CD4-positive, alpha-beta T cell treated with Interleukin-1 beta for 1 hour (primary cell): ENCODE measurements at regions not wholly inside any gene's neighbourhood (a gene's known extent, or its start where the extent isn't known, plus 50 kb on each side); places are given as distances from the start of the nearest gene placed in this dataset.
"Not testable (repeated sequence)": the region's sequence is repeated elsewhere in the genome, so short reads cannot be mapped to it uniquely, and the experiment has no call there.

Experiments
- DNase-seq, 2 donors: peaks; one replicate each; pipeline ENCODE4 v3.0.0-alpha.2; 2020 to 2022

- no peak for DNase-seq
Measured at GRCh38 chr3:177886501-177886900, 649.7 kb upstream of the KCNMB2 start.

- DNase-seq, result no peak
Measured at GRCh38 chr3:177887475-177887874, 648.8 kb upstream of the KCNMB2 start.

- no peak for DNase-seq
Measured at GRCh38 chr3:177889161-177889560, 647.1 kb upstream of the KCNMB2 start.

- DNase-seq, result no peak
Measured at GRCh38 chr3:177889652-177890358, 646.4 kb upstream of the KCNMB2 start.

DNA sequence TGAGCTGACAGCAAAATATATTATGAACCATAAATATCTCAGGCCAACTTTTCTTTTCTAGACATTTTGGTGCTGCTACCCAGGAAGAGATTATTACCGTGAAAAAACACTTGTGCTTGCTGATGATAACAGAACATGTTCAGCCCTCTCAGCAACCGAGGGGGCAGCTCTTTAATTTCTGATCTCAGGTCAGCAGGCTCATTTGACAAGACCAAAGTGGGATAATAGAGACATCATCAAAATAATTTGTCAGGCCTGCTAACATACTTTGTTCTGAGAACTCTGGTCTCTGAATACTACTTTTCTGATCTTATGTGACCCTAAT lies 645.9 kb upstream of the KCNMB2 start:
- DNase-seq, result no peak

DNA sequence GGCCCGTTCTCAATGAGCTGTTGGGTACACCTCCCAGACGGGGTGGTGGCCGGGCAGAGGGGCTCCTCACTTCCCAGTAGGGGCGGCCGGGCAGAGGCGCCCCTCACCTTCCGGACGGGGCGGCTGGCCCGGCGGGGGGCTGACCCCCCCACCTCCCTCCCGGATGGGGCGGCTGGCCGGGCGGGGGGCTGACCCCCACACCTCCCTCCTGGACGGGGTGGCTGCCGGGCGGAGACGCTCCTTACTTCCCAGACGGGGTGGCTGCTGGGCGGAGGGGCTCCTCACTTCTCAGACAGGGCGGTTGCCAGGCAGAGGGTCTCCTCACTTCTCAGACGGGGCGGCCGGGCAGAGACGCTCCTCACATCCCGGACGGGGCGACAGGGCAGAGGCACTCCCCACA lies 644.7 kb upstream of the KCNMB2 start:
- not testable (repeated sequence) for DNase-seq

DNA sequence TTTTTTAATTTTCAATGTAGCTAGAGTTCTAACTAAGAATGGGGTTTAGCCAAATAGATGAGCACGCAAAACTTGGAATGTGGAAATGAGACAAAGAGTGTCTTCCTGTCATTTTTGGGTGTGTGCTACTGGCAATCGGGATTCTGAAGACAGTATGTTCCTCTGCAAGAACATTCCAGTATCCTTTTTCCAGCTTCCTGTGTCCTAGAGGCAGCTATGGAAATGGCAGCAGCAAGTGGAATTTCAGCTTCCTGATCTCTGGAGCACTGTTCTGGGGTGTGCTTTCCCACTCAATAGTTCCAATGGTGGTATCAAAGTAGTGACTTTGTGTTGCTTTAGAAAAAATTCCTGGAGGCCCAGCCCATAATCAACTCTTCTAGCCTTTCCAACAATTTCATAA lies 642.9 kb upstream of the KCNMB2 start:
- DNase-seq, result no peak

GRCh38 chr3:177894081-177894728 lies 642.0 kb upstream of the KCNMB2 start:
- DNase-seq, result no peak

DNA sequence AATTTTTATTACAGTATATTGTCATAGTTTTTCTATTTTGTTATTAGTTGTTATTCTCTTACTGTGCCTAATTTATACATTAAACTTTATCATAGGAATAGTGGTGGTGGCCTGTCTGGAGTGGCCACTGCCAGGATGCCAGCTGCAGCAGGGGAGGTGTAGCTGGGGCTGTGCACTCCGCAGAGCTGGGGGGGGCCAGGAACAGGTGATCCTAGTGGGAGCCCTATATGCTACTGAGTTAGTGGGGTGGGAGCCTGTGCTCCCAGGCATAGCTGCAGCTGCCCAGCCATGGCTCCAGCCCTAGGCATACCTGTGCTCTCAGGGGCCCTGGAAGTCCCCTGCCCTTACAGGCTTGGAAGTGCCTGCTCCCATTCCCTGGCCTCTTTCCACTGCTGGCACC lies 638.1 kb upstream of the KCNMB2 start:
- DNase-seq, result no peak

- DNase-seq, result no peak
Measured at GRCh38 chr3:177899275-177900067, 636.8 kb upstream of the KCNMB2 start.

DNA sequence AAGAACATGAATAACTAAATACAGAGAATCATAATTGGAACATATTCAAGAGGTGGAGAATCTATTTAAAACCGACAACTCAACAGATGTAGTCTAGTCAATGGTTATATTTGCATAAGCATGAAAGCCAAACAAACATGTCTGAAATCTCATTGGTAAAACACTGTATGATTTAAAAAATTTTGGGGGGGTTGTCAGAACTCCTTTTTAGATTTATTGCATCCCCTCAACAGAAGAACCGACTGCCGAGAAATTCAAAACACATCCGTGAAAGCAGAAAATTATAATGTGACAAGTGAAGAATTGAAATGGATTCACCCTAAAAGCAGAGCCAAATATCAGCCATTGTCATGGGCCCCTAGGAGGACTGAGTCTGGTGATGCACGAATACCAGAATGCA lies 633.4 kb upstream of the KCNMB2 start:
- no peak for DNase-seq

DNA sequence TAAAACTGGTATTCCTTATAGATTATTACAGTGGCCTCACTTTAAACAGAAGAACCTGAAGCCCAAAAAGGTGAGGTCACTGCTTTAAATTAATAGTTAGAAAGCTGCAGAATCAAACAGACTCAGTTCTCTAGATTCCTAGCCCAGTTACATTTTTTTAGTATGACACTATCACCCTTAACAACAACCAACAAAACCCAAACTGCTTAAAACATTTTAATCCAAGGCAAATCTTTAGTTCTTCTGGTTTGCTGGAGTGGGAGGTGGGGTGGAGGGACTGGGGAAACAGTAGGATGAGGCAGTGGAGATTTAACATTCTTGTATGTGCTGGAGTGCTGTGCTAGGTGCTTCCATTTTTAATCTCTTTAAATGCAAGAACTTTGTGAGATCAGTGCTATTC lies 631.6 kb upstream of the KCNMB2 start:
- no peak for DNase-seq

DNA sequence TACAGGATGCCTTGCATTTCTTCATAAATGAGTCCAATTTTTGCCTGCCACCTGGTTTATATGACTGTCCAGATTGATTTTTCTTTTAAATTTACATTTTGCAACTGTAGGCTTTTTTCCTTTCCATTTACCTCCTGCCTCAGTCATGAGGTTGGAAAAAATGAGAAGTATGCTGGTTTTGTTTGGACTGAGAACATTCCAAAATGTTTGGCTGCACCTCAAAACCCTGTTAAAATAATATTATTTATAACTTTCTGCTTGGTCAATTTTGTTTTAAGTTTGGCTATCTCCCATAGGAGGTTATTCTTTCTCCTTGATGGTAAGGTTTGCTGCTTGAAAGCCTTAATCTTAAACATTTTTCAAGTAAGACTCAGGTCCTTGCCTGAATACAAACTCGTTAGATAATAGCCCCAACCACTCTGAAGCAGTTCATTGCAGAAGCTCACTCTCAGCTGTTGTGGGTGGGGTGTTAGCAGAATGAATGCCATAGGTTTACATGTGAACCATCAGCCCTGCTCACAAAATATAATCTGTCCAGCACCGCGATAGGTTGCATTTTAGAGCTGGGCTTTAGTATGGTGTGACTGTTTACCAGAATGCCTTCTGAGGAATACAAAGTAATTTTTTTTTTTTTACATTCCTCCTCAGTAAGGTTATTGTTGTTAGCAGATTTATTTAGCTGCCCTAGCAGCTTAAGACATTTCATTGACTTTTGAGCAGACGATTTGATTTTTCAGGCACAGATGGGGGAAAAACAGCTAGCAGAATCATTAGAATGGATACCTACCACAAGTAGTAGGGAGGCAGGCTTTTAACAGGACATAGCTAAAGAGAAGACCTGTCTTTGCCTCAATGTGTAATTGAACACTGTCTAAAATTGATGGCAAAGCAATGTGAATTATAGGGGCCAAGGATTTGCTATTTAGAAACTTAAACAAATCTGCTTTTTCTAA lies 630.8 kb upstream of the KCNMB2 start:
- DNase-seq, result no peak

DNA sequence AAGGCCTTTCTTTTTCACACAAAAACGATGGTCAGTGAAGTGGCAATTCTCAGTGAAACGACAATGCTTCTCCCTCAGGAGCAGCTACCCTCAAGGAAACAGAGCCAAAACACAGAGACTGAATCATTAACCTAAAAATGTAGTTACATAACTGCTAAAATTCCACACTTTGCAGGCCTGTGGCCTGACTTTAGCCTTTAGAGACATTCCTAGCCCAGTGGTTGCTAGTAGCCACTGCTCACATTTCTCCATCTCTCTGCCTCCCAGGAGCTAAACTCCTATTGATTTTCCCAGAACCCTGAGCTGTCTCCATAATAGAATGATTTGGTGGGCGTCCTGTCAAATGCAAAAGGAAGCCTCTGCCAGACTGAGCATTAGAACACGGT lies 630.1 kb upstream of the KCNMB2 start:
- DNase-seq, result no peak

DNA sequence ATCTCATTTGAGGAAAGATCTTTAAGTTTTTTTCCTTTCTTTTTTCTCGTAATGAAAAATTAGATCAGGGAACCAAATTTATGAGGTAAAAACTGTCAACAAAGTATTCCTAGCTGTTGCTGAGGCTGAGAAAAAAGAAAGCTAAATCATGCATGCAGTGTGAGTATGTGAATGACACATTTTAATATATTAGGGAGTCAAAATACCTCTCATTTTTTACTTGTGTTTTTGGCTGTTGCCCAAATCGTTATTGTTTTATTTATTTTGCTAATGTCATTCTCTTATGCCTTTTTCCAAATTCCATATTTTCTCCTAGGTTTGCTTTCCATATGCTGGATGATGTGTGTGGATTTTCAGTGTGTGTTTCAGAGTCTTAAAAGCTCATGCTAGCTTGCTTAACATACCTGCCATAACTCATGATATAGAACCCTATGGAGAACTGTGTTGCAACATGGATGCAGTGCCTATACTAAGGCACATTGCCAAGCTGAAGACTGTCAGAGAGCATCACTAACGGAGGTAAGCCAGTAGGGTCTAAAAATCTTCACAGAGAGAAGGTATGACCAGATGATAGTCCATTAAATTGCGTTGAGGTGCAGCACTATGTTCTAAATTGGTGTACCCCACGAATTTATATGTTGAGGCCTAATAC lies 629.5 kb upstream of the KCNMB2 start:
- DNase-seq, result no peak

- not testable (repeated sequence) for DNase-seq
Measured at GRCh38 chr3:177909530-177909929, 626.7 kb upstream of the KCNMB2 start.

DNA sequence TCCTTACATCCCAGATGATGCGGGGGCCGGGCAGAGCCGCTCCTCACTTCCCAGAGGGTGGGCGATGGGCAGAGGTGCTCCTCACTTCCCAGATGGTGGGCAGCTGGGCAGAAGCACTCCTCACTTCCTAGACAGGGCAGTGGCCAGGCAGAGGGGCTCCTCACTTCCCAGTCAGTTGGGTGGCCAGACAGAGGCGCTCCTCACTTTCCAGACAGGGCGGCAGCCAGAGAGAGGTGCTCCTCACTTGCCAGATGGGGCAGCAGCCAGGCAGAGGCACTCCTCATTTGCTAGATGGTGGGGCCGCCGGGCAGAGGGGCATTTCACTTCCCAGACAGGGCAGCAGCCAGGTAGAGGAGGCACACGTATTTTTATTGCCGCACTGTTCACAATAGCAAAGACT lies 622.0 kb upstream of the KCNMB2 start:
- no peak for DNase-seq

DNA sequence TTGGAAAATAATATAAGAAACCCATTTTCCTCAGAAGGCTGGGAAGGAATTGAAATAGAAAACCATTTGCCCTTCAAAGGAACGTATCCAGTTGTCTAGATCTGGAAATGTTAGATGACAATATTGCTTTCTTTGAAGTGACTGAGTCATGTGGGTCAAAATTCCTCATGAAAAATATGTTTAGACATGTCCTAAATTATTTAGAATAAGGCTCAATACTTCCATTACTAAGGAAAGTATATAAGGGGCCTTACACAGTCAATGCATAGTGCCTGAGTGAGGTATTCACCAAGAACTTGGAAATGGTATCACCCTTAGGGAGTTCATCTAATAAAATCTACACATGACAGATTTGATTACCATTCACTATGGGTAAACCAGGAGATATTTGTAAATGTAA lies 619.8 kb upstream of the KCNMB2 start:
- DNase-seq, result no peak

- no peak for DNase-seq
Measured at GRCh38 chr3:177917234-177917861, 618.9 kb upstream of the KCNMB2 start.

- no peak for DNase-seq
Measured at GRCh38 chr3:177921153-177921552, 615.1 kb upstream of the KCNMB2 start.

DNA sequence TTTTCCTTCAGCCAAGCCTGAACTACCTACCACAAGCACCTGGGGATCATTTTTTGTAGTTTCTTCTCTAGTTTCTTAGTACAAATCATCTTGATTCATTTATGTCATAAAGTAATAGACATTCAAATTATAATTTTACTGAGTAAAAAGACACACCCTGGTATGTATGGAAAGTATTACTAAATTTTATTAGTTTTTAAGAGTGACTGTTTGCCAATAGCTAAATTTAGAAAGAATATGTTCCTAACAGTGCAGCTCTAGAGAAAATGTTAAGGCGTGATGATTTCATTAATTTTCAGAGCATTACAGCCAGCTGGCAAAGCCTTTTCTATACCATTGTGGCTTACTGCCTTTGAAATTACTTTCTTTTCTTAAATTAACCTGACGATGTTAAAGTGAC lies 612.0 kb upstream of the KCNMB2 start:
- DNase-seq, result no peak
